ENCODE measurements at regions not wholly inside any gene's neighbourhood (a gene's known extent, or its start where the extent isn't known, plus 50 kb on each side); places are given as distances from the start of the nearest gene placed in this dataset.

DNA sequence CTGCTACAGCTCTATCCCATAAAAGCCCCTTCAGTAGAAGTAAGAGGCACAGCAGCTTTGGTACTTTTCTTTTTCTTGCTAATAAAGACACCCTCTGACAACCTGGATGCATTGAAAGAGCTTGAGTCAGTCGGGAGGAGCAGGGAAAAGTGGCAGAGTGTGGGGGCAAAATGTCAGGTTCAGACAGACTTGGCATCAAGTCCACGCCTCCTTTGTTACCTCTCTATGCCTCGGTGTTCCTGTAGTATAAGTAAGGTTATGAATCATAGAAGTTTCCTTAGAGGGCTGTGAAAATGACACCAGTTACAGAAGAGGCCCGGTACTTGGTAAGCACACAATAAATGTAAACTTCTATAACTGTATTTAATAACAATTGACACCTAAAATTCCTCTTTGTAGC is 133.9 kb downstream of the ESM1 start:
- no peak for DNase-seq

DNA sequence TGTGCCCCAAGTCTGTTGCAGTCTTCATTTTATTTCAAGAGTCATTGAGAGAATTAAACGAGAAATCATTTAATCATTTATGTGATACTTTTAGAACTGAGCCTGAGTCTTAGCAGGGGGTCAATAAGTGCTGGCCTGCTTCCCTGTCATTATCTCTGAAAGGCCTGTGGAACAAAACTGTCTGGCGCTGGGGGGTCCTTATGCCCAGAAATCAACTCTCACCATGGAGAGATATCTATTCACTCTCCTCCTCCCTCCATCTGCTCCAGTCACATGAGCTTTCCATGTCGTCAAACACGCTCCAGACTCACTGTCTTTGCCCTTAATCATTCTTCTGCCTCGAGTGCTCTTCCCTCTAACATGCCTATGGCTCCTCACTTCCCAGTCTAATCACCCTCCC is 136.8 kb downstream of the ESM1 start:
- no peak for DNase-seq

DNA sequence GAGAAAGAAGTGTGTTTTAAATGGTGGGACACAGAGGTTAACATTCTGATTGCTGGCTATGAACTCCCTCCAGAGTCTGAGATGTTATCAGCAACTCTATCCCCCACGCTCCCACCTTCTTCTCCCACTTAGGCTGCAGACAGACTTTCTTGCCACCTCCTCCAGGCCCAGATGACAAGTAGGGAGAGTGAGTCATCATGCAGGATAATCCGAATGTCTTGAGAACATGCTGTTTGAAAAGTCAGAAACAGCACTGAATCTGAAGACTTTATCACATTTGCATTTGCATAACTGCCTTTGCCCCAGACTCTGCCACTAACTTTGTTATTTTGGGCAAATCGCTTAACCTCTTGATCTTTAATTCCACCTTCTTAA is 139.8 kb downstream of the ESM1 start:
- DNase-seq: no peak

DNA sequence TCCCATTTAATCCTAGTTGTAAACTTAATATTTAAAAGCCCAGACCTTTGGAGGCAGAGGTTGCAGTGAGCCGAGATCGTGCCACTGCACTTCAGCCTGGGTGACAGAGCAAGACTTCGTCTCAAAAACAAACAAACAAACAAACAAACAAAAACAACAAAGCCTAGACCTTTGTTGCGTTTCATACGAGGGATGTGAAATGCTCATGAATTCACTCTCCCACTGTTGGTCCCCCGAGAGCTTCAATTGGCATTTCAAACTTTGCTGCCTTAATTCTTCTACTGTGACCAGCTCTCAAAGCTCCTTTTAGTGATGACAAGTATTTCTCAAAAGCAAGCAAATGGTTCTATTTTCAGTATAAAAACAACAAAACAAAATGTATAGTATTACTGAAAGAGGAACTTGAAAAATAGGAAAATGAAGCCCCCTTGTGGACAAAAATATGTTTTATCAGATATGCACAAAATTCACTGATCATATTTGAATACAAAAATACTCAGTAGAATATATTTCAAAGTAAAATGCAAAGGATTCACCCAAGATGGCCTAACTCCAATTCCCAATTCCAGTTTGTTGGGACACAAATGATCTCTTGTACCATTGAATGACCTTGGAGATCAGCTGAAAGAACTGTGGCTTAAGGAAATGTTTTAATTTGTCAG is 140.4 kb downstream of the ESM1 start:
- no peak for DNase-seq

DNA sequence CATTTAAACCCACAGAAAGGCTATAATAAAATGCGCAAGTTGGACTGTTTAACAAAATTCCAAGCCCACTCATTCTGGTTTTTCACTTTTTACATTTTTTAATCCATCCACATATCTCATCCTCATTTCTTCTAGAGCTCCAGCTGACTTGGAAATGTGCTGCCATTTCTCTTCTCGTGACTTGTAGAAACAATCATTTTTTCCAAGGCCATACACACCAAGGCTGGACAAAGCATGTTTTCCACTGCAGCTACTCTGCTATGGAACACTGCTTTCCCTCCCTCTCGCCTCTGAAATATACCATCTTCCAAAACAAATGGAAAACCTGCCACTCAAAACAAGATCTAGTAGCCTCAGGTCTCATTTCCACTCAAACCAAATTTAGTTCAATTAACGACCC is 141.1 kb downstream of the ESM1 start:
- DNase-seq: peak; percentile 32

DNA sequence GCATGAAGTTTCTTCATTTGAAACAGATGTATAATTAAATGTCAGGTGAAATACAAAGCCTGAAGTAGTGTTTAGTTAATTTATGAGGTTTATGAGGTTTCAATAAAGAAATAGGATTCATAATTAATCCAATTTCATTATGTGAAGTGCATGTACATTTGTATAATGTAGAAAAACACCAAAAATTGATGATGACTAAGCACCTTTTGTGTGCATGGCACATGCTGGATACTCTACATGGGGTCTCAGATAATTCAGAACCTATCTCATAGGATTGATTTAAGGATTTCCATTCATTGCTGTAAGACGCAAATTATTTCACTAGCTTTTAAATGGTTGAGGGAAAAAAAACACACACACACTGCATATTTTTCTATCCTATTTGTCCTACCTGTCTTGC is 143.9 kb downstream of the ESM1 start:
- no peak for DNase-seq

DNA sequence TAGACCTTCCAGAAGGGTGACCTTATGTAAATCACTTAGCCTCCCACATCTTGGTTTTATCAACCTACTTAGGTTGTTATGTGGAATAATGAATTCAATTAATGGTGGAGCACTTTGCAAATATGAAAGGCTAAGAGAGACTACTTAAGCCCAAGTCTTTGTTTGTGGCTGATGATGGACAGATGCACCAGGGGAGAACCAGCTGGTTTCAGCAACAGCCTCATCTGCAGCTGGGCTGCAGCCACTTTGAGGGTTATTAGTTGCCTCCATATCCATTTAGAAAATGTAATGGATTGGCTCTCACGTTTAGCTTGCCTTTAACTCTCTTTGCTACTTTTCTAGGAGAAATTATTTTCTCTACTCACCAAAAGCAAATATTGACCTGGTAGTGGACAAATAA is 146.6 kb downstream of the ESM1 start:
- no peak for DNase-seq

DNA sequence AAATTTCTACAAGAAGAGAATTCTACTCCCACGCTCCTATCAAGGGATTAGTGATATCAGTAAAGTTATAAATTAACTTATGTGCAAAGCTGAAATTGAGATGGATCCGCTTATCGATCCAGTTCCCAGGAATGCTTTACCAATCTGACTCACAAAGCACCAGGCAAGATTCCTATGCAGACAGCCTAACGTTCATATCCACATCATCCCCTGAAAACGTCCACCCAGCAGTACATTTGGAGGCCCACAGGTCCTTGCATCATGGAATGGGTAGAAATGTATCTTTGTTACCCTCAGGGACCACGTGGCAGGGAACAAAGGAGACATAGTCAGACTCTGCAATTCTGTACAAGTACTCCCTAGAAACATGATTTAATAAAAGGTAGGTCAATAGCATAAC is 147.4 kb downstream of the ESM1 start:
- DNase-seq: no peak

DNA sequence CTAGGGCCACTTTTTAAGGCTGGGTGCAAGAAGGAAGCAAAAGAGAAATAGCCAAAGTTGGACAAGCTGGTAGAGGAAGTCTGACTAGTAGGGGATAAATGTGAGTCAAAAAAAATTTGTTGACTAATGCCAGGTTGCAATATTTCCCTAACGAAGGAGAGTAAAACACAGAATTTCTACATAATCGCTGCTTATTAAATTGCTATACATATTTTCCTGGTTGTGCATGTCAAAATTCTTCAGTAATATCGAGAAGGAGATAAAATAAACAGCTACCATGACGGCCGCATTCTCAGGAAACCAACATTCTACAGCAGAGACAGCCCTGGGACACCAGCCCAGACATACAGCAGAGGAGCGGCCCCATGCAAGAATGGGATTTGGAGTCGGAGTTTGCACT is 148.3 kb downstream of the ESM1 start:
- no peak for DNase-seq

DNA sequence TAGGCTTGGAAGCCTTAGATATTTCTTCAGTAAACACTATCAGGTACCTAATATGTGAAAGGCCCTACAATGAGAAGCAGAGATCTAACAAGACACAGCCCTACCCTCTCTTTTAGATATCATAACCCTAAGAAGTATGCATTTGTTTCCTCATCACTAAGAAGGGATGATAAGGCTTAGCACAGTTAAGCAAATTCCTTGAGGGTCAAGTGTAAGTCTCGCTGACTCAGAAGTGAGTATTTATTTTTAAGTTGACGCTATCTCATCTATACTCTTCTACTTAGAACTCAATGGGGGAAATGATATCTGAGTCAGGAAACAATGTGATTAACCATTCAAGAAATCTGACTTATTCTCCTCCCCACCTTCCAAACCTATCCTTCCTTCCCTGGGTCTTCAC is 149.7 kb downstream of the ESM1 start:
- no peak for DNase-seq

DNA sequence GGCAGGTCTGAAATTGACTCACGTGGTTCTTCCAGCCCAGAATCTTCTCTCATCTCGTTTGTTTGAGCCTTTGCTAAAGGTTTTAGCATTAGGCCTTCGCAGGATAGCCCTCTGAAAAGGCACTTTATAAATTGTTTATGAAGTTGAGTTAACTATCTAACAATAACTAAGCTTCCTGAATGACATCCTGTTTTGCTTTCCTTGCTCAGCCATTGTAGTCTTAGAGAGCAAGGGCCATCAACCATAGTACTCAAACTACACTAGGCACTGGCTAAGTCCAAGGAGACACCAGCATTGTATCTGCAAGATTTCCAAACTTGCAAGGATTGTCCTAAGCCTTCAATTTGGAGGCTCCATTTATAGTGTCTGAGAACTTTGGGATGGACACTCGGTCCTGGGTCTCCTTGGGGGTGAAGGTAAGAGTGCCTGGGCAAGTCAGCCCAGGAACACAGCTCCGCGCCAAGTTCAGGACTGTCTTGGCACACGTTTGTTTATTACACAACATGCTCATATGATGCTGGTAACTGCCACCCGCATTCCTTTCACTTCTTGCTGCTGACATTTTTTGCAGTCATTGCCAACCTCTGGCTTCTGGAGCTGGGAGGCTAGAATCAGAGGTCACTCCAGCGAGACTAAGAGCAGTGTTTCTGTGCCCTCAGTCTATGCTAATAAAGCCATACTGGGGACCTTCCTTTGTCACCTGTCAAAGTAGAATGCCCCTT is 151.1 kb downstream of the ESM1 start:
- DNase-seq: no peak

DNA sequence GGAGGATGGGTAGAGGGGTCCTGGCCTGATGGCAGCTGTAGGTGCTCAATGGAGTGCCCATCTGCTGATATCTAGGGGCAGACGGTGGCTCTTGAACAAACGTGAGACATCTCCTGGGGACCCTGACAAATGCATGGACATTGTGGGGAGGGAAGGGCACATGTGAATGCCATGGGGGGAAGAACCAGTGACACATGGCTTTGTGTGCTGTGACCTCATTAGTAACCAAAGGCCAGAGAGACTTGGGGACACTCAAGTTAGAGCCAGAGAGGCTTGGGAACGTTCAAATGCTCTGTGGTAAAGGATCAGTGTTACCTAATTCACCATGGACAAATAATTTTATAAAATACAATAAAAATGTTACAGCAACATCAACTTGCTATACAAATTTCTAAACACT is 151.8 kb downstream of the ESM1 start:
- no peak for DNase-seq

DNA sequence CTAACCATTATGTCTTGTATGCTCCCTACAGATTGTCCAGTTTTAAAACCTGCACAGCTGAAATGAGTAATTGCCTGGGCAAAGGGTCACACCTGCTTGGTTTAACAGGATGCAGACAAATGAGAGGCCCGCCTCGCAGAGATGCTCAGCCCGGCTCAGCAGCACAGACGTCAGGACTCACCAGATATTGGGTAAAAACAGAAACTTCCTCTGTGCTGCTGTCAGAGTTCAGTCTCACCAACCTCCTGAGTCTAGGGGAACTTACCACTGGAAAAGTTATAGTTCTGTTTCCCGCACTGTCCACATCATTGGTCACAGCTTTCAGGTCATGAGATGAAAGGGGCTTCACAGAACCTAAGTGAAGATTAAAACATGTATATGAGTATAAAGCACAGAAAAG is 152.5 kb downstream of the ESM1 start:
- no peak for DNase-seq

DNA sequence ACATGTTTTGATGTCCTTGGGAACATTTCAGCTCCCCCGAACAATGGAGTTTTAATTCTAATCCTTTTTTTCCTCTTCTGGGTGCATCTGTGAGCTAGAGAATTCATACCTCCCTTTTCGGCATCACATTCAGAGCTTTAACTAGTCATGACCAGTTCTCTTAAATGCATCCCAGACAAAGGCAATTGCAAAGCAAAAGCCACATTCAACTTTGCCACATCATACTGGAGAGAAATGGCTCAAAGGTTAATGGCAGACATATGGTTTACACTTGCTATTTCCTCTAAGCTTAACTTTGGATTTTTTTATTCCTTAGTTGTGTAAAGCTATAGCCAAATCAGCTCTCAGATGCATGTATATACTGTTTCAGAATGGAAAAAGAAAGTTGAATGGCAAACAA is 153.3 kb downstream of the ESM1 start:
- DNase-seq: no peak

DNA sequence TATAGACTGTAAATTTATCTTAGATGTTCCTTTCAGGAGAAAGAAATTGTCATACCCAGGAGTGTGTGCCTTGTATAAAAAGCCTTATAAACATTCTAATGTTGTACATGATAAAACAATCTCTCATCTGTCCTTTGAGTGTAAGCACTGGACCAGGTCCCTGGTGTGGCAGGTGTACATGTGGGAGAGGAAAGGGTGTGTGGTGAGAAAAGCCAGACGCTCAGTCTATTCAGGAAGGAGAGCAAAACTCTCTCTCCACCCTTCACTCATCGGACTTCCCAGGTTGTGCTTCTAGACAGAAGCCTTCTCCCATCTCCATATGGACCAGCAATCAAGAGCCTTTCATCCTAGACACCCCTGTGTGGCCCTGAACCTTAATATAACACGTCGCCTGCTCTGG is 154.2 kb downstream of the ESM1 start:
- DNase-seq: no peak

DNA sequence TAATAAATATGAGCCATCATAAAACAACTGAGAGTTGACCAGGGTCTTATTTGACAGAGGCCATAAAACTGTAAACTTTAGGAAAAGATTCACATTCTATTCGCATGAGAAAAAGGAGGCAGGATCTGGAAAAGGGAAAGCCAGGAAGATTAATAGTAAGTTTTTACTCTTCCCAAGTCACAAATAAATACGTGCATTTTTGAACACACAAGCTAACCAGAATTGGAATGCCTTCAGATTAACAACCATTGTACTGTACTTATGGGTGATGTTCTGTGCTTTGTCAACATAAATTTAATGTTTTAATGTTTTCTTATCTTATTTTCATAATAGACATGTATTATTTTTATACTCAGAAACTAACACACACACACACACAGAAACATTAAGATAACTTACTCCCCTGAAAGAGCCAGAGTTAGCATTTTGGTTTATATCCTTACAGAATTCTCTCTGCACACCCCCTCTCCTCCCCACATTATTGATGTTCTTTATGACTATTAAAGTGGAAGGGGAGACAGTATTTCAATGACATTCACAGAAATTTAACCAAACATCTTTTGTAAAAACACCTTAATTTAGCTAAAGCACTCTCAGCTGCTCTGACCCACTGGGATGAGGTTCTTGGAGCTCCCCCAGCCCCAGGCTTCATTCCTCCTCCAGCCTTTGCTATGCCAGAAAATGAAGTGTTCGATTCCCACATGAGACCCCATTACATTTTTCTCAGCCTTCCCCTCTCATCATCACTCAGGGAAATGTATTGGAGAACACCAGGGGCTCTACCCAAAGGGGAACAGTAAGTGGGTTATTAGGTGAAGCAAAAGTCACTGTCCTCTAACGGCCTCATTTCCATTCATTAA is 155.5 kb downstream of the ESM1 start:
- DNase-seq: peak; percentile 53

DNA sequence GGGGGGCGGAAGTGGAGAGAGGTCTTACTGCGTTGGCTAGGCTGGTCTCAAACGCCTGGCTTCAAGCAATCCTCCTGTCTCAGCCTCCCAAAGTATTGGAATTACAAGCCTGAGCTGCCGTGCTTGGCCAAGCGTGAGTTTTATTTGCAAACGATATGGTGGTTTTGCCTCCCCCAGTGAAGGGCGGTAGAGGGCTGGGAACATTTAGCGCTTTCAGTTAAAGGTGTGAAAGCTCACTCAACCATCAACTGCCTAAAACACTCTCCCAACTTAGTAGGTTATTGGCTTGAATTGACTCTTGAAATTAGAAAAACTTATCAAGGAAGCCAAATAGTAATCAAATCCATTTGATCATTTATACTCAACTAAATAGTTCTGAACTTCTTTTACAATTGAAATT is 156.3 kb downstream of the ESM1 start:
- no peak for DNase-seq

DNA sequence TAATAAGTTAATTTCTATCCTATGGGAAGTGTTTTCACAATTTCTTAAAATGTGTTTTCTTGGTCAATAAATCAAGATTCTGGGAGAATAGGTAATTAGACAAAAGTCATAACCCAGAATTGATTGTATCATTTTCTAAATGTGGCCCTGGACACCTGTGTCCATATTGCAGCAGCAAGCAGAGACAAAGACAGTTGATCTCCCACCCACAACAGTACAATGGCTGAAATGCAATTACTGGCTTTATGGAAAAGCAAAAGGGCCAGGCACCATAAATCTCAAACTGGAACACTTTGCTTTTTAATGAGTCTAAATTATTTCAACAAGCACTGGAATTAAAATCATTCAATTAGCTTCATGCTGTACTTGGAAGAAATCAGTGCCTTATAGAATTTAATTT is 157.2 kb downstream of the ESM1 start:
- no peak for DNase-seq

DNA sequence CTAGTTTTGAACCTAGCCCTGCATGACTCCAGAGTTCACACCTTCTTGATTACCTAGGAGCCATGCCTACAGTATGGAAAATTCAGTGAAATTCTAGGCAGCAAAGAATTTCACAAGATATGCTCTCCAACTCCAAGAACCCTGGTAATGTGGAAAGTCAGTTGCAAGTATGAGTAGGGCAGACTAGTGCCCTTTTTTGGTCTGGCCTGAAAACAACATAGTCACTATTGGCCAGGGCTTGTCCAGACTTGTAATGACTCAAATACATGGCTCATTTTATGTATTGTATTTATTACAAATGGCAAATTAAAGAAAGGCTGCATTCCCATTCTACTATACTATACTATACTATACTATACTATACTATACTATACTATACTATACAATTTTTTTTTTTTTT is 160.4 kb downstream of the ESM1 start:
- no peak for DNase-seq

DNA sequence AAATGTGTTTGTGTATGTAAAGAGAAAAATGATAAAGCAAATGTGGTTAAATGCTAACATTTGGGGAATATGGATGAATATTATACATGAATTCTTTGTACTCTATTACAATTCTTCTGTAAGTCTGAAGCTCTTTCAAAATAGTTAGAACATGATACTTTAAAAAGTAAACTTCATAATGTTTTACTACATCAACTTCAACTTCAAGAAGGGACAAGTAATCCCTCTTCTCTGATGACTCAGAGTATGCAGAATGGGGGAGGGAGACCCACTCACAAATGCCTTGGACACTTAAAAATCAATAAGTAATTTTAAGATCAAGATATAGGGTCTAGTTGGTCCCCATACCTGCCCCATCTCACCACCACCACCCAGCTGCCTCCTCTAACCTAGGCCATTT is 162.4 kb downstream of the ESM1 start:
- no peak for DNase-seq

DNA sequence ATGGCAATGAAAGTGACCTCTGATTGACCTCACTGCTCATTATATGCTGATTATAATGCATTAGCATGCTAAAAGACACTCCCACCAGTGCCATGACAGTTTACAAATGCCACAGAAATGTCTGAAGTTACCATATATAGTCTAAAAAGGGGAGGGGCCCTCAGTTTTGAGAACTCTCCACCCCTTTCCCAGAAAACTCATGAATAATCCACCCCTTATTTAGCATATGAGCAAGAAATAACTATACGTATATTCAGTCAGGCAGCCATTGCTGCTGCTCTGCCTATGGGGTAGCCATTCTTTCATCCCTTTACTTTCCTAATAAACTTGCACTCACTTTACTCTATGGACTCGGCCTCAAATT is 163.1 kb downstream of the ESM1 start:
- no peak for DNase-seq

DNA sequence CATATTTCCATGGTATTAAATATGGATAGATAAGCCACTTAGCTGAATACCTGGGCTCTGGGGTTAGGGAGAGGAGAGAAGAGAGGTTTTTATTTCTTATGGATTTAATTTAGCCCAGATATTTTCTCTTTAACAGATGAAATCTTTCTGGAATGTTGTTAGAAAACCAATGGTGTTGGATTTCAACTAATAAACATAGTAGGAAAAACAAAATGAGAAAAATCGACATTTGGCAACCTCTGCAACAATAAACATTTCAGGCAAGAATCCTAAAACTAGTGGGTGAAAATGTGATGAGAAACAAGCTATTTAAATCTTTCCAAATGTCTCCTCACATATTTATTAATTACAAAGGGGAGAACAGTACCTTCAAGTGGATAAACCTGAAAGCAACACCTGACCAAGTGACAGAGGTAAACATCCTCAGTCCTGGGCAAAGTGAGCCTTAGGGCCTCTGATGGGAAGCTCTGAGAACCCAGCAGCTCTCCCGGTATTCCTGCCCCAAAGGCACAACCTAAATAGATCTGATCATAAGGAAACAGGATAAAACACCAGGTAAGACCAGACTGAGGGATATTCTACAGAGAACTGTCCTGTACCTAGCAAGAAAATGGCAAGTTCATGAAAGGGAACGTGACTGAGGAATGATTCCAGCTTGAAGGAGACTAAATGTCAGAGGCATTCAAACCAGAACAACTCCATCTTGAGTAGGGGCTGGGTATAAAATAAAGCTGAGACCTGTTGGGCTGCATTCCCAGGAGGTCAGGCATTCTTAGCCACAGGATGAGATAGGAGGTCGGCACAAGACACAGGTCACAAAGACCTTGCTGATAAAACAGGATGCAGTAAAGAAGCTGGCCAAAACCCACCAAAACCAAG is 163.7 kb downstream of the ESM1 start:
- DNase-seq: no peak

All from right hindlimb (tissue), 1 donor.